ENCODE measurements at regions not wholly inside any gene's neighbourhood (a gene's known extent, or its start where the extent isn't known, plus 50 kb on each side); places are given as distances from the start of the nearest gene placed in this dataset.
"Not testable (repeated sequence)": the region's sequence is repeated elsewhere in the genome, so short reads cannot be mapped to it uniquely, and the experiment has no call there.

DNA sequence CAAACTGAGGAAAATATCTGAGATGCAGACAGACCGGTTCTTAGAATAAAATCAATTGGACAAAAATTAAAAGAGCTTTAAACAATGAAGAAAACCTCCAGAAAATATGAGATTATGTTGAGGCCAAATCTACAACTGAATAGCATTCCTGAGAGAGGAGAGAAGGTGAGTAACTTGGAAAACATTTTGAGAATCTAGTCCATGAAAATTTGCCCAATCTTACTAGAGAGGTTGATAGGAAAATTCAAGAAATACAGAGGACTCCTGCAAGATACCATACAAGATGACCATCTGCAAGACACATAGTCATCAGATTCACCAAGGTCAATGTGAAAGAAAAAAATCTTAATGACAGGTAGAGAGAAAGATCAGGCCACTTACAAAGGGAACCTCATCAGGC lies 437.7 kb upstream of the ADGRB3 start:
- Histone ChIP-seq H3K79me2 (ENCODE audit: low read length) (no peaks in the 10 kb centered on the region), H3K9me2 (replicated peaks; ENCODE audit: insufficient read depth, low read length) (no peaks in the 10 kb centered on the region), H3K9me3 (replicated peaks; ENCODE audit: insufficient read depth, low read length) (no peaks in the 10 kb centered on the region), H3K4me2 (ENCODE audit: low read depth, low read length) (no peak overlapping the region), H2AFZ (ENCODE audit: low read length) (no peak overlapping the region), H4K20me1 (ENCODE audit: insufficient read depth, low read length) (no peaks in the 10 kb centered on the region), H3K27me3 (replicated peaks; ENCODE audit: insufficient read depth, low read length) (no peaks in the 10 kb centered on the region), H3K9ac (ENCODE audit: low read length) (no peak overlapping the region), H3K4me3 (ENCODE audit: low read length) (no peak overlapping the region), H3K4me1 (ENCODE audit: low read length) (no peaks in the 10 kb centered on the region), H3K36me3 (replicated peaks; ENCODE audit: insufficient read depth, low read length) (no peaks in the 10 kb centered on the region), H3F3A (ENCODE audit: insufficient read depth, low read length) (no peaks in the 10 kb centered on the region), H3K27ac (ENCODE audit: low read length) (no peak overlapping the region)
- no peak for DNase-seq
- TF ChIP-seq, protein P1, sequence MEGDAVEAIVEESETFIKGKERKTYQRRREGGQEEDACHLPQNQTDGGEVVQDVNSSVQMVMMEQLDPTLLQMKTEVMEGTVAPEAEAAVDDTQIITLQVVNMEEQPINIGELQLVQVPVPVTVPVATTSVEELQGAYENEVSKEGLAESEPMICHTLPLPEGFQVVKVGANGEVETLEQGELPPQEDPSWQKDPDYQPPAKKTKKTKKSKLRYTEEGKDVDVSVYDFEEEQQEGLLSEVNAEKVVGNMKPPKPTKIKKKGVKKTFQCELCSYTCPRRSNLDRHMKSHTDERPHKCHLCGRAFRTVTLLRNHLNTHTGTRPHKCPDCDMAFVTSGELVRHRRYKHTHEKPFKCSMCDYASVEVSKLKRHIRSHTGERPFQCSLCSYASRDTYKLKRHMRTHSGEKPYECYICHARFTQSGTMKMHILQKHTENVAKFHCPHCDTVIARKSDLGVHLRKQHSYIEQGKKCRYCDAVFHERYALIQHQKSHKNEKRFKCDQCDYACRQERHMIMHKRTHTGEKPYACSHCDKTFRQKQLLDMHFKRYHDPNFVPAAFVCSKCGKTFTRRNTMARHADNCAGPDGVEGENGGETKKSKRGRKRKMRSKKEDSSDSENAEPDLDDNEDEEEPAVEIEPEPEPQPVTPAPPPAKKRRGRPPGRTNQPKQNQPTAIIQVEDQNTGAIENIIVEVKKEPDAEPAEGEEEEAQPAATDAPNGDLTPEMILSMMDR (IDR thresholded peaks at IDR 0.05; ENCODE audit: low read length), result no peak
- TF ChIP-seq EZH2phosphoT487 (IDR thresholded peaks at IDR 0.05; ENCODE audit: low read length) (no peak), EZH2 (optimal IDR thresholded peaks at IDR 0.05; ENCODE audit: low read depth, low read length) (no peak)

DNA sequence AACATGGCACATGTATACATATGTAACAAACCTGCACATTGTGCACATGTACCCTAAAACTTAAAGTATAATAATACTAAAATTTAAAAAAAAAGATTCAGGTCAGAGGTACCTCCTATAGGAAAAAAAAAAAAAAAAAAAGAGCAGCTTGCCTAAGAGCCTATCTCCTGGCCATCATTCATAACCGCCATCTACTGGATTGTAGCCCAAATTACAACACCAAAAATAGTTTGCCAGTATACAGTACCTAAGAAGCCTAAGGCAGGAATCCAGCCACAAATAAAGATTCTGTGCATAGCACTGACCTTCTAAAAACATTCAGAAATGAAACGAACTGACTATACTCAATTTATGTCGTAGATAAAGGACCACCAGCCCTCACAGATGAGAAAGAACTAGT lies 438.4 kb upstream of the ADGRB3 start:
- Histone ChIP-seq H3K79me2 (ENCODE audit: low read length) (no peaks in the 10 kb centered on the region), H4K20me1 (ENCODE audit: insufficient read depth, low read length) (no peaks in the 10 kb centered on the region), H3K9me2 (replicated peaks; ENCODE audit: insufficient read depth, low read length) (no peaks in the 10 kb centered on the region), H3K4me2 (ENCODE audit: low read depth, low read length) (no peak overlapping the region), H2AFZ (ENCODE audit: low read length) (no peak overlapping the region), H3K9me3 (replicated peaks; ENCODE audit: insufficient read depth, low read length) (no peaks in the 10 kb centered on the region), H3F3A (ENCODE audit: insufficient read depth, low read length) (no peaks in the 10 kb centered on the region), H3K4me3 (ENCODE audit: low read length) (no peak overlapping the region), H3K27me3 (replicated peaks; ENCODE audit: insufficient read depth, low read length) (no peaks in the 10 kb centered on the region), H3K9ac (ENCODE audit: low read length) (no peak overlapping the region), H3K36me3 (replicated peaks; ENCODE audit: insufficient read depth, low read length) (no peaks in the 10 kb centered on the region), H3K27ac (ENCODE audit: low read length) (no peak overlapping the region), H3K4me1 (ENCODE audit: low read length) (no peaks in the 10 kb centered on the region)
- peak; percentile 38 for DNase-seq
- TF ChIP-seq, protein P1 (IDR thresholded peaks at IDR 0.05; ENCODE audit: low read length), result peak; percentile 48
- no peak for TF ChIP-seq EZH2 (optimal IDR thresholded peaks at IDR 0.05; ENCODE audit: low read depth, low read length)

DNA sequence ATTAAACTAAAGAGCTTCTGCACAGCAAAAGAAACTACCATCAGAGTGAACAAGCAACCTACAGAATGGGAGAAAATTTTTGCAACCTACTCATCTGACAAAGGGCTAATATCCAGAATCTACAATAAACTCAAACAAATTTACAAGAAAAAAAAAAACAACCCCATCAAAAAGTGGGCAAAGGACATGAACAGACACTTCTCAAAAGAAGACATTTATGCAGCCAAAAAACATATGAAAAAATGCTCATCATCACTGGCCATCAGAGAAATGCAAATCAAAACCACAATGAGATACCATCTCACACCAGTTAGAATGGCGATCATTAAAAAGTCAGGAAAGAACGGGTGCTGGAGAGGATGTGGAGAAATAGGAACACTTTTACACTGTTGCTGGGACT lies 439.3 kb upstream of the ADGRB3 start:
- H3K79me2 ChIP-seq (ENCODE audit: low read length); H2AFZ ChIP-seq (ENCODE audit: low read length); H3K9me2 ChIP-seq (replicated peaks; ENCODE audit: insufficient read depth, low read length); H3K9me3 ChIP-seq (replicated peaks; ENCODE audit: insufficient read depth, low read length); H3K36me3 ChIP-seq (replicated peaks; ENCODE audit: insufficient read depth, low read length); H3K4me3 ChIP-seq (ENCODE audit: low read length); H3K4me2 ChIP-seq (ENCODE audit: low read depth, low read length); H3K9ac ChIP-seq (ENCODE audit: low read length); H3K27ac ChIP-seq (ENCODE audit: low read length); H3K4me1 ChIP-seq (ENCODE audit: low read length); DNase-seq; H3F3A ChIP-seq (ENCODE audit: insufficient read depth, low read length); H4K20me1 ChIP-seq (ENCODE audit: insufficient read depth, low read length); H3K27me3 ChIP-seq (replicated peaks; ENCODE audit: insufficient read depth, low read length): not testable (repeated sequence)

DNA sequence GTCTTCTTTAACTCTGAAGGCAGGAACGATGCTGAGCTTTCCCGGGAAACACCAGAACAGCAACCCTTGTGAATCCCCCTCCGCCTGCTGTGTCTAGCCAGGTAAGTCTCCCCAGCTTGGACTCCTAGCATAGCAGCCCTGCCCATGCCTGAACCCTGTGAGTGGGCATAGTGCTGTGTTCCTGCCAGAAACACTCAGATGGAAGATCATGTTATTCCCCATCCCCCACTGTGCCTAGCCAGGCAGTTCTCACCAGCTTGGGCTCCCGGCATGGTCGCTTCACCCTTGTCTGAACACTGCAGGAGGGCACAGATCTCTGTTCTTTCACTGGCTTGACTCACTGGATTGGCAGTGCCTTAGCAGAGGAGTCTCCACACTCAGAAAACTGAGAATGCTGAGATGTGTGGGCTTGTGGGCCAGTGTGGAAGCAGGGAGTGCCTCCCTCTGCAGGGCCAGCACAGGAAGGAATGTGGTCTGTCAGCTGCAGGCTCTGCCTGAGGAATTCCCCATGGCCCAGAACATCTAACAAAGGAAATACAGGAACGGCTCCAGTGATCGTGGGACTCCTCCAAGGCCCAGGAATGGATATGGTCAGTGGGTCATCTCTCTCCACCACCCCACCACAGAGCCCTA lies 440.1 kb upstream of the ADGRB3 start:
- H3F3A ChIP-seq (ENCODE audit: insufficient read depth, low read length), result no peaks in the 10 kb centered on the region
- no peak overlapping the region for H2AFZ ChIP-seq (ENCODE audit: low read length)
- TF ChIP-seq, protein P1 (IDR thresholded peaks at IDR 0.05; ENCODE audit: low read length), result no peak
- no peak for TF ChIP-seq EZH2 (optimal IDR thresholded peaks at IDR 0.05; ENCODE audit: low read depth, low read length)
- TF ChIP-seq EZH2phosphoT487 (IDR thresholded peaks at IDR 0.05; ENCODE audit: low read length), result no peak
- H3K27ac ChIP-seq (ENCODE audit: low read length), result no peak overlapping the region
- no peaks in the 10 kb centered on the region for H3K9me3 ChIP-seq (replicated peaks; ENCODE audit: insufficient read depth, low read length)
- H3K27me3 ChIP-seq (replicated peaks; ENCODE audit: insufficient read depth, low read length), result no peaks in the 10 kb centered on the region
- no peak overlapping the region for H3K4me2 ChIP-seq (ENCODE audit: low read depth, low read length)
- no peaks in the 10 kb centered on the region for H3K9me2 ChIP-seq (replicated peaks; ENCODE audit: insufficient read depth, low read length)
- no peaks in the 10 kb centered on the region for H4K20me1 ChIP-seq (ENCODE audit: insufficient read depth, low read length)
- H3K79me2 ChIP-seq (ENCODE audit: low read length), result no peaks in the 10 kb centered on the region
- H3K36me3 ChIP-seq (replicated peaks; ENCODE audit: insufficient read depth, low read length), result no peaks in the 10 kb centered on the region
- no peak for DNase-seq
- H3K4me1 ChIP-seq (ENCODE audit: low read length), result no peaks in the 10 kb centered on the region
- no peak overlapping the region for H3K4me3 ChIP-seq (ENCODE audit: low read length)
- no peak overlapping the region for H3K9ac ChIP-seq (ENCODE audit: low read length)
